AG09319 (cell line): ENCODE measurements at regions not wholly inside any gene's neighbourhood (a gene's known extent, or its start where the extent isn't known, plus 50 kb on each side); places are given as distances from the start of the nearest gene placed in this dataset.

ENCODE experiments used
- DNase-seq: peaks from one replicate; pipeline ENCODE4 v3.0.0-alpha.2; 2010; ENCODE audit warnings: low read depth; ENCODE audit errors: extremely low read depth
- CTCF ChIP-seq: IDR thresholded peaks from 2 replicates; pipeline ENCODE4 v1.5.1; 2011; ENCODE audit warnings: low read depth, mild to moderate bottlenecking, inconsistent platforms, low read length, moderate library complexity

GRCh38 chr4:59126159-59126558, 2016.0 kb upstream of the IGFBP7 start:
- no peak for TF ChIP-seq CTCF
- no peak for DNase-seq

GRCh38 chr4:59127006-59127405, 2016.8 kb upstream of the IGFBP7 start:
- no peak for DNase-seq
- no peak for TF ChIP-seq CTCF

- TF ChIP-seq CTCF = no peak
Observed at GRCh38 chr4:59127743-59128142, 2017.6 kb upstream of the IGFBP7 start.

GRCh38 chr4:59135248-59135985, 2025.2 kb upstream of the IGFBP7 start:
- TF ChIP-seq CTCF = no peak
- DNase-seq = no peak

More at GRCh38 chr4:59127743-59128142, 2017.6 kb upstream of the IGFBP7 start:
- DNase-seq = no peak

GRCh38 chr4:59161249-59161648, 2038.9 kb upstream of the ADGRL3 start:
- no peak for DNase-seq

GRCh38 chr4:59175617-59176016, 2024.5 kb upstream of the ADGRL3 start:
- TF ChIP-seq CTCF = no peak
- DNase-seq = no peak

More at GRCh38 chr4:59161249-59161648, 2038.9 kb upstream of the ADGRL3 start:
- no peak for TF ChIP-seq CTCF

- no peak for TF ChIP-seq CTCF
- no peak for DNase-seq
Observed at GRCh38 chr4:59179372-59179771, 2020.8 kb upstream of the ADGRL3 start.
